ENCODE measurements at regions not wholly inside any gene's neighbourhood (a gene's known extent, or its start where the extent isn't known, plus 50 kb on each side); places are given as distances from the start of the nearest gene placed in this dataset.

DNA sequence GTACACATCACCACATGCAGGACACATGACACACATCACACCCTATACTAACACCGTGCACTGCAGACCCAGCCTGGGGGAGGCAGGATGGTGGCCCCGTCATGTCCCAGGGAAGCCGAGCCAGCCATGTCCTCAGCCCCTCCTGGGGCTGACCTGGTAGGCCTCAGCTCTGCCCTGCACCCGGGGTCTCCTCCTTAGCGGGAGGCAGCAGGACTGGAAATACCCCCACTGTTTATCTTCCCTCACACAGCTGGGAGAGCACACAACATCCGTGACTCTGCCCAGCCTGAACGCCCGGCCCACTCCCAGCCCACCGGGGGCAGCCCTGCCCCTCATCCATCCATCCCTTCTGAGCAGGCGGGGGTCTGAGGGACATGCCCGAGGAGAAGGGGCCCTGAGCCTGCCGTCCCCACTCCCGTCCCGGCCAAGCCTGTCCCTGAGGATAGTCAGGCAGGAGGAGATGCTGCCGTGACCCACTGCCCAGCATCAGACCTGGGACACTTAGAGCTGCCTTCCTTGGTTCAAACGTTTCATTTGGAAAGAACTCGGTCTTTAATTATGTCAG lies 945.0 kb downstream of the BRD1 start:
- Mint-ChIP-seq H3K27me3 (no peaks in the 10 kb centered on the region), H3K36me3 (no peaks in the 10 kb centered on the region), H3K4me1 (no peaks in the 10 kb centered on the region), H3K9me3 (no peaks in the 10 kb centered on the region), H3K27ac (no peak overlapping the region), H3K4me3 (no peak overlapping the region)
- DNase-seq (ENCODE audit: low spot score in 2 of 2), result no peak
- ATAC-seq (ENCODE audit: low read depth), result no peak

DNA sequence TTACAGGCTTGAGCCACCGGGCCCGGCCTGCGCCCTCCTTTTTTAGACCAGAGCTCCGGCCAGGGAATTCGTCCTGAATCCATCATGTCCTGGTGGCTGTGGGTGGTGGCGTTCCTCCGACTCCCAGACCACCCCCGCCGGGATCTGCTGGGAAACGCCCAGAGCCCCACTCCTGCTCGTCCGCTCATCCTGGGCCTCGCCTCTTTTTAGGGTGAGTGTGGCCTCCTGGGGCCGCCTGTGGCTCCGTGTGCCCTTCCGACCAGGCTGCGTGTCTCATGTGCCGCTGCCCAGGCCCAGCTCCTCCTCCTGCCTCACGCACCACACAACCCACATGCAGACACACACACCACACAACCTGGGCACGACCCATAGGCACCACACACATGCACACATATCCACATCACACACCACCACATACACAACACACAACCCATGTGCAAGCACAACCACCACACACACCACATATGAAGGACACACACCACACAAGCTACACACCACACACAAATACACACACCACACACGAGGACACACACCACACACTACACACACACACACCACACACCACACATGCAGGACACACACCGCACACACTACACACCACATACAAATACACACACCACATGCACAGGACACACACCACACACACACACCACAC lies 946.2 kb downstream of the BRD1 start:
- no peaks in the 10 kb centered on the region for H3K27me3 Mint-ChIP-seq
- no peak overlapping the region for H3K27ac Mint-ChIP-seq
- ATAC-seq (ENCODE audit: low read depth) (no peak), DNase-seq (ENCODE audit: low spot score in 2 of 2) (no peak)
- H3K4me1 Mint-ChIP-seq, result no peaks in the 10 kb centered on the region
- no peaks in the 10 kb centered on the region for H3K36me3 Mint-ChIP-seq
- H3K4me3 Mint-ChIP-seq, result no peak overlapping the region
- H3K9me3 Mint-ChIP-seq, result no peaks in the 10 kb centered on the region

DNA sequence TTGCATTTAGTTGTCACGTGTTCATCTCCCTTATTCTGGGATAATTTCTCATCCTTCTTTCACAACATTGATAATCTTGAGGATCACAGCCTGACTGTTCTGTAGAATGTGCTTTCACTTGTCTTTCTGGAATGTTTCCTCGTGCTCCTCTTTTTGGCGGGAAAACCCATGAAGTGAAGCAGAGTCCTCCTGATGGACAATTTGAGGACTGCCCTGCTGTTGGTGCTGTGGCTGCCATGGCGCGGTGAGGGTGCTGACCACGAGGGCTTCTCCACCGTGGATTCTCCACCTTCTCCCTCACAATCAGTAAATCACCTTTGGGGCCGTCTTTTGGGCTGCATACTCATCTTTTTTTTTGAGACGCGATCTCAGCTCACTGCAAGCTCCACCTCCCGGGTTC lies 946.9 kb downstream of the BRD1 start:
- no peaks in the 10 kb centered on the region for H3K4me1 Mint-ChIP-seq
- H3K27me3 Mint-ChIP-seq, result no peaks in the 10 kb centered on the region
- H3K27ac Mint-ChIP-seq, result no peak overlapping the region
- H3K36me3 Mint-ChIP-seq, result no peaks in the 10 kb centered on the region
- ATAC-seq (ENCODE audit: low read depth) (no peak), DNase-seq (ENCODE audit: low spot score in 2 of 2) (no peak)
- H3K4me3 Mint-ChIP-seq, result no peak overlapping the region
- H3K9me3 Mint-ChIP-seq, result peaks cover 4% of the 10 kb centered on the region

DNA sequence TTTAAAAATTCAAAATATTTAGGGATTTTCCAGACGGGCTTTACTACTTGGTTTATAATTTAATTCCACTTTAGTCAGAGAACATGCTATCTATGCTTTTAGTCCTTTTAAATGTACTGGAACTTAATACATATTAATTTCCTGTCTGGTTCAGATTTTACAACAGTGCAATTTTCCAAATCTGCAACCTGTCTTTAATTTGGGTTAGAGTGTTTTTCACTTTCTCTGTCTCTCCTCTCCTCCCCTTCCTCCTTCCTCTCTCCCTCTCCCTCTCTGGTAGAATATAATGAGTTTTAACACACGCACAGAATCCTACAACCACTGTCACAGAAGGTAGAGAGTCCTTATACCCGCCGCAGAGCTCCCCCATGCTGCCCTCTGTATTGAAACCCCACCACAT lies 950.7 kb downstream of the BRD1 start:
- H3K9me3 Mint-ChIP-seq, result peaks cover 8% of the 10 kb centered on the region
- no peak overlapping the region for H3K4me3 Mint-ChIP-seq
- no peak for DNase-seq (ENCODE audit: low spot score in 2 of 2)
- H3K27ac Mint-ChIP-seq, result no peak overlapping the region
- no peaks in the 10 kb centered on the region for H3K36me3 Mint-ChIP-seq
- ATAC-seq (ENCODE audit: low read depth), result no peak
- H3K27me3 Mint-ChIP-seq, result peaks cover 3% of the 10 kb centered on the region
- peaks cover 3% of the 10 kb centered on the region for H3K4me1 Mint-ChIP-seq

DNA sequence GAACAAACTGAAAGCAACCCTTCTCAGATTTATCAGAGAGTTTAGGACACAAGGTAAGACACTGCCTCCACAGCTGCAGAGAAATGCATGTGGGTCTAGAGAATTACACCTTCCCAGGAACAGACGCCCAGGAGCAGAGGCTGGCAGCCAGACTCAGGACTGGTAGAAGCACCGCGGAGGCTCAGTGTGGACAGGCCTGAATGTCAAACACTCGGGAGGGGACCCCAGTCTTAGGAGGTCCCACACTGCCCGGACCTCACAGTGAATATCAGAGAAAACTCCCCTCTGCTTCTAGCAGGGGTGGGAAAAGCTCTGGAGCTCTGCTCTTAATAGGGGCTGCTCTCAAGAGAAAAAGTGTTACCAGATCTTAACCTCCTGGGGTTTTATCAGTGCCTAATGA lies 952.7 kb downstream of the BRD1 start:
- peaks cover 3% of the 10 kb centered on the region for H3K27me3 Mint-ChIP-seq
- peaks cover 12% of the 10 kb centered on the region for H3K9me3 Mint-ChIP-seq
- H3K4me3 Mint-ChIP-seq, result no peak overlapping the region
- no peaks in the 10 kb centered on the region for H3K36me3 Mint-ChIP-seq
- H3K4me1 Mint-ChIP-seq, result peaks cover 3% of the 10 kb centered on the region
- ATAC-seq (ENCODE audit: low read depth) (no peak), DNase-seq (ENCODE audit: low spot score in 2 of 2) (no peak)
- no peak overlapping the region for H3K27ac Mint-ChIP-seq

DNA sequence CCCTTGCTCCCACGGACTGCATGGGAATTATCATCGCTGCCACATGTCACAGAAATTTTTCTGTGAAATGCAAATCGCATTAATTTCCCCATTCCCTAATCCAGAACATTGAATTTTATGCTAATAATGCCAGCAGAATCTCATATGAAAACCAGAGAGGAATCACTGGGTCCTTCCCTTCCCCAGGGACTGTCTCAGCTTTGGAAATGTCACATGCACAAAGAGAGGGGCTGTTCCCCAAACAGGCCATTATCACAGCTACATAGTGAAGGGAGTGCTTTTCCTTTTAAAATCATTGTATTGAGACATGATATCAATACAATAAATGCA lies 954.5 kb downstream of the BRD1 start:
- no peak overlapping the region for H3K4me3 Mint-ChIP-seq
- no peaks in the 10 kb centered on the region for H3K36me3 Mint-ChIP-seq
- DNase-seq (ENCODE audit: low spot score in 2 of 2) (no peak), ATAC-seq (ENCODE audit: low read depth) (no peak)
- H3K9me3 Mint-ChIP-seq, result peaks cover 13% of the 10 kb centered on the region
- no peak overlapping the region for H3K27ac Mint-ChIP-seq
- H3K4me1 Mint-ChIP-seq, result peaks cover 3% of the 10 kb centered on the region
- peaks cover 3% of the 10 kb centered on the region for H3K27me3 Mint-ChIP-seq

DNA sequence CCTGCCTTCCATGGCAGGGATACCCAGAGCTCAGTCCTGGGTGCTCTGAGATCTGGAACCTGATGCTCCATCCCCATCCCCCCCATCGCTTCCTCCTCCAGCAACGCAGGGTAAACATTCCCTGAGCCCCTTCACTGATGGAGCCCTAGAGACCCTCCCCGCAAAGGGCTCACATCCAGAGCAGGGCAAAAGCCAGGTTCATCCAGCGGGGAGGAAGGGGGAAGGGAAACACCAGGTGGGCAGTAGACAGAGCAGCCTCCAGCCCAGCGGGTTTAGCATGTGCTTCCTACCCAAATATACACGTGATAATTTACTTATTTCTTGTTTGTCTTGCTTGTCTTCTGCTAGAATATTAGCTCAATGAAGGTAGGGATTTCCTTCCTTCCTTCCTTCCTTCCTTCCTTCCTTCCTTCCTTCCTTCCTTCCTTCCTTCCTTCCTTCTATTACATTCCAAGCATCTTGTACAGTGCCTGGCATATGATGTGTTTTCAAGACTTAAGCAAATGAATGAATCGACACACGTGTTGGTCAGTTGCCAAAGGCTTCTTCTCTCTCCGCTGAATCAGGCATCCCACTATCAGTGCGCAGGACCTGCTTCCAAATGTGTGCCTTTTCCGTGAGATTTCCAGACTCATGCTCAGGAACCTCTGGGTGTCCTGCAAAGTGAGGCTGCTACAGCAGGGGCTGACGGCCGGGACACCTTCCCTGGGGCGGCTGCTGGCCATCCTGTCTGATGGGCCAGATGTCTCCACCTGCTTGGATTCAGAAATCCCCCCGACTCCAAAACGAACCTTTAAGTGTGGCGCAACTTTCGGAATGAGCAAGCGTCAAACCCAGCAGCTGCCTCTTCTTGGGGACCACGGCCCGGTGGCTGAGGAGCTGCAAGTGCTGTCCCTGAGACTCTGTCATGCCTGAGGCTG lies 955.1 kb downstream of the BRD1 start:
- ATAC-seq (ENCODE audit: low read depth) (no peak), DNase-seq (ENCODE audit: low spot score in 2 of 2) (no peak)
- no peak overlapping the region for H3K27ac Mint-ChIP-seq
- peaks cover 3% of the 10 kb centered on the region for H3K27me3 Mint-ChIP-seq
- H3K4me3 Mint-ChIP-seq, result no peak overlapping the region
- H3K9me3 Mint-ChIP-seq, result peaks cover 13% of the 10 kb centered on the region
- peaks cover 3% of the 10 kb centered on the region for H3K4me1 Mint-ChIP-seq
- H3K36me3 Mint-ChIP-seq, result no peaks in the 10 kb centered on the region

DNA sequence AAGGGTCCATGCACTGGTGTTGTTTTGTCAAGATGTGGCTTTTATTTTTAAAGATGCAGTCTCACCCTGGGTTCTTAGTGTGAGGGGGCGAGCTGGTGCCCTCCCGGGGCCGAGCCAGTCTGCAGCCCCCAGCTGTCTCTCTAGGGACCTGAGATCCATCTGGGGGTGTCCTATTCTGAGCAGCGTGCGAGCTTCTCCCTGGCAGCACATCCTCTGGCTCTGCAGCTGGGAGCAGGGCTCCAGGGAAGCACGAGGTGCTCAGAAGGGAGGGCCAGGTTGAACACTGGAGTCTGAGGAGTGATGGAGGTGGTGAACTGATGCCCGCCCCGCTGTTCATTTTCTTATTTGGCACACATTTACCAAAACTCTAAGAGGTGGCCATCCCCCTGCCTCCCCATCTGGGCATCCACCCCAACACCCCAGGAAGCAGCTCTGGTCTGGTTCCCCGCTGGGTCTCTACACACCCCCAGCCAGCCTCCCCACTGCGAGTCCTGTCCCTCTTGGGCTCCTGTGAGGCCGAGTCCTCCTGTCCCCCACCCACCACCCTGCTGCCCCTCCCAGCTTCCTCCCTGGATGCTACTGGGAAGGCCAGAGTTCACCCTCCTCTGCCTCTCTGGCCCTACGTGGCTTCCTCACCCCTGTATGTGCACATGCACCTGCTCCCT lies 956.4 kb downstream of the BRD1 start:
- Mint-ChIP-seq H3K27me3 (peaks cover 3% of the 10 kb centered on the region), H3K27ac (no peak overlapping the region), H3K36me3 (no peaks in the 10 kb centered on the region), H3K4me1 (peaks cover 3% of the 10 kb centered on the region), H3K4me3 (no peak overlapping the region), H3K9me3 (peaks cover 12% of the 10 kb centered on the region)
- ATAC-seq (ENCODE audit: low read depth), result no peak
- no peak for DNase-seq (ENCODE audit: low spot score in 2 of 2)

DNA sequence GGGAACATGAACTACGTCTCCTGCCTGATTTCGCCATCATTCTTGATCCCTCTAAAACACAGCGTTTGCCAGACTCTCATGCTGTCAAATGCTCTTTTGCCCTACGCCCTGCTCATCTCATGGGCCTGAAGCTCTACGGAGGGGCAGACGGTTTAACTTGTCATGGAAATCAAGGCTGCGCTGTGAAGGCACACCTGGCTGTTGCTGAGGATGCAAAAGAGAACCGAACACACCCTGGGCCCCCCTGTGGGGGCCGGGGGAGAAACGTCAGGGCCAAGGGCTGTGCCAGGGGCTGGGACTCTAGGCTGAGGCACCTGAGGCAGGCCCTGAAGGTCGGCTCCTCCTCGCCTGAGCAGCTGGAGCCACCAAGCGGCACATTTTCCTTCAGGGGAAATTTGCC lies 957.2 kb downstream of the BRD1 start:
- Mint-ChIP-seq H3K4me3 (no peak overlapping the region), H3K9me3 (peaks cover 8% of the 10 kb centered on the region), H3K4me1 (peaks cover 3% of the 10 kb centered on the region), H3K36me3 (no peaks in the 10 kb centered on the region), H3K27me3 (peaks cover 3% of the 10 kb centered on the region), H3K27ac (no peak overlapping the region)
- DNase-seq (ENCODE audit: low spot score in 2 of 2), result no peak
- ATAC-seq (ENCODE audit: low read depth), result no peak

DNA sequence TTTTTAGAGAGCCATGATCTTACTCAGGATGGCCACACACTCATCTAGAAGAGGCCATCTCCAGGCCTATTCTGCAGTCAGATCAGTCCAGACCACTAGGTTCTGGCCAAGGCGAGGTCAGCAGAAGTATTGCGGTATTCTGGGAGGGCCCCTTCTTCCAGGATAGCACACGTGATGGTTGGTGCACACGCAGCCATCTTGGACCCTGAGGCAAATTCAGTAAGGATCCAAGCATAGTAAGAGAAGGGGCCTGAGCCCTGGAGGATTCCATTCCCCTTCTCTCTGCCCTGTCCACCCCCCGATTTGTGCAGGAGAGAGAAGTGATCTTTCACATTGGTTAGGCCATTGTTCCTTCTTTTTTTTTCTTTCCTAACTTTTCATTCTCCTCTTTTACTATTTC lies 957.9 kb downstream of the BRD1 start:
- H3K4me1 Mint-ChIP-seq, result peaks cover 3% of the 10 kb centered on the region
- peaks cover 3% of the 10 kb centered on the region for H3K27me3 Mint-ChIP-seq
- H3K4me3 Mint-ChIP-seq, result no peak overlapping the region
- ATAC-seq (ENCODE audit: low read depth) (no peak), DNase-seq (ENCODE audit: low spot score in 2 of 2) (no peak)
- H3K36me3 Mint-ChIP-seq, result no peaks in the 10 kb centered on the region
- no peak overlapping the region for H3K27ac Mint-ChIP-seq
- peaks cover 8% of the 10 kb centered on the region for H3K9me3 Mint-ChIP-seq

DNA sequence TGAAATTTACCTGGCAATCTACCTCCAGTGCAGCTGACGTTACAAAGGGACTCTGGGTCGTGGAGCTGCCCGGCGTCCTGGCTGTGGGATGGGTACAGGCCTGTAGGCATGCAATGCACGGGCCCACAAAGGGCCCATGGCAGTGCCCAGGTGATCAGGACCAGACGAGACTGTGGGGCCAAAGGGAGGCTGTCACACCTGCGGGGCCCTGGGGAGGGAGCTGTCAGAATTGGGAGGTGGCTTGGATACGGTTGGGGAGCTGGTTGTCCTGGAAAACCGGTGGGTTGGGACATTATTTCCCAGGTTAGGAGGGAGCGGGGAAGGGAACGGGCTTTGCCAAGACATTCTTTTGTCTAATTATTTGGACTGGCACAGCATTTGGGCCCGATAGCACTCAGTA lies 958.5 kb downstream of the BRD1 start:
- no peak overlapping the region for H3K4me3 Mint-ChIP-seq
- no peak for ATAC-seq (ENCODE audit: low read depth)
- peaks cover 3% of the 10 kb centered on the region for H3K4me1 Mint-ChIP-seq
- H3K36me3 Mint-ChIP-seq, result no peaks in the 10 kb centered on the region
- peaks cover 8% of the 10 kb centered on the region for H3K9me3 Mint-ChIP-seq
- H3K27ac Mint-ChIP-seq, result no peak overlapping the region
- DNase-seq (ENCODE audit: low spot score in 2 of 2), result no peak
- H3K27me3 Mint-ChIP-seq, result peaks cover 3% of the 10 kb centered on the region

DNA sequence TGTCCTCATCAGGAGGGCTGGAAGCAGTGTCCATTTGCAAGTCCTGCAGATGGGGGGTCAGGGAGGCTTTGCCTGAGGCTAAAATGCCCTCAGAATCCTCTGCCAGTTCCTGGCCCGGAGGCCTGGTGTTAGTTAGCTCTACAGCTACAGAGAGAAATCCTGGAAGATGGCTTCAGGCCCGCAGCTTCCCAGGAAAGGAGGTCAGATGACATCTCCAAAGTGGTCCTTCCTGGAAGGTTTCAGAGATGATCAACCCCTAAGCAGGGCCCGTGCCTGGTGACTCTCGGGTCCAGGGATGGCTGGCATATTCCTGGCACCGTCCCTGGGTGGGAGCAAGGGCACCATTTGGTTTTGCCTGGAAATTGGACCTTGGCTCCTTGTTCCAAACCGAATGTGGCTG lies 959.1 kb downstream of the BRD1 start:
- no peaks in the 10 kb centered on the region for H3K36me3 Mint-ChIP-seq
- no peak overlapping the region for H3K27ac Mint-ChIP-seq
- H3K4me1 Mint-ChIP-seq, result peaks cover 3% of the 10 kb centered on the region
- peaks cover 8% of the 10 kb centered on the region for H3K9me3 Mint-ChIP-seq
- peaks cover 3% of the 10 kb centered on the region for H3K27me3 Mint-ChIP-seq
- no peak overlapping the region for H3K4me3 Mint-ChIP-seq
- no peak for ATAC-seq (ENCODE audit: low read depth)
- no peak for DNase-seq (ENCODE audit: low spot score in 2 of 2)

DNA sequence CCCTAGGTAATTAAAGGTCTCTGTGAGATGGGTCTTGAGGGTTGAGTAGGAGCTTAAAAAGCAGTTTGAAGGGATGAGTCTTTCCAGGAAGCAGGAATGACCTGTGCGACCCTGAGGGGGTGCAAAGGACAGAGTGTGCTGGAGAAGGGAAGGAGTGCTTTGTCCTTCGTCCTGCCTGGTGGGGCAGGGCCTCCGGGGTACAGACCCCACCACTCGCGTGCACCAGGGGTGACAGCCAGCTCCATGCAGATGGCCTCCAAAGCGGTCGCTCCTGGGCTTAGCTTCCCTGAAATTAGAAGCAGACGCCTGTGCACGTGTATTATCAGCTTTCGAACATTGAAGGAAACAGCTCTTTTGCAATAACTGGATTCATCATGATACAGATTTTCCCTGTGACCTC lies 959.8 kb downstream of the BRD1 start:
- DNase-seq (ENCODE audit: low spot score in 2 of 2), result no peak
- Mint-ChIP-seq H3K36me3 (no peaks in the 10 kb centered on the region), H3K4me1 (peaks cover 3% of the 10 kb centered on the region), H3K27me3 (peaks cover 3% of the 10 kb centered on the region), H3K27ac (no peak overlapping the region), H3K9me3 (peaks cover 8% of the 10 kb centered on the region), H3K4me3 (no peak overlapping the region)
- ATAC-seq (ENCODE audit: low read depth), result no peak
